ENCODE measurements at regions not wholly inside any gene's neighbourhood (a gene's known extent, or its start where the extent isn't known, plus 50 kb on each side); places are given as distances from the start of the nearest gene placed in this dataset.

GRCh38 chr3:182692021-182692420 lies 101.3 kb upstream of the ATP11B start:
- no peaks in the 10 kb centered on the region for H4K20me1 ChIP-seq (ENCODE audit: insufficient read depth)
- no peak overlapping the region for H3K4me2 ChIP-seq (ENCODE audit: unreplicated experiment)
- no peak overlapping the region for H2AFZ ChIP-seq
- no peaks in the 10 kb centered on the region for H3K9me3 ChIP-seq (ENCODE audit: low read depth)
- H3K9me2 ChIP-seq (ENCODE audit: insufficient read depth): no peaks in the 10 kb centered on the region
- H3K9ac ChIP-seq: no peak overlapping the region
- H3K4me1 ChIP-seq (ENCODE audit: insufficient read depth): no peaks in the 10 kb centered on the region
- no peaks in the 10 kb centered on the region for H3K79me2 ChIP-seq (ENCODE audit: insufficient read depth)
- no peak overlapping the region for H3K27ac ChIP-seq
- no peak overlapping the region for H3K4me3 ChIP-seq
- H3K36me3 ChIP-seq (ENCODE audit: low read depth): no peaks in the 10 kb centered on the region
- DNase-seq: no peak
- TF ChIP-seq EZH2 (IDR thresholded peaks at IDR 0.05; ENCODE audit: insufficient read depth, poor library complexity, severe bottlenecking) (no peak), EZH2phosphoT487 (IDR thresholded peaks at IDR 0.05; ENCODE audit: insufficient read depth, low read depth) (no peak)
- H3K27me3 ChIP-seq (replicated peaks; ENCODE audit: insufficient read depth): peaks cover 59% of the 10 kb centered on the region
- WGBS, 2 experiments (ENCODE audit: low coverage in 1 of 2, low lambda C conversion rate in 2 of 2, missing lambda C conversion rate in 2 of 2): 34 to 40% methylated on average over 6 of the region's 6 CpGs
- H3F3A ChIP-seq (ENCODE audit: insufficient read depth): no peaks in the 10 kb centered on the region
- in situ Hi-C loops (cut with MboI): no loop called here

- Histone ChIP-seq H2AFZ (no peak overlapping the region), H3K4me3 (no peak overlapping the region), H3F3A (ENCODE audit: insufficient read depth) (no peaks in the 10 kb centered on the region), H4K20me1 (ENCODE audit: insufficient read depth) (no peaks in the 10 kb centered on the region), H3K27ac (no peak overlapping the region), H3K9me3 (ENCODE audit: low read depth) (no peaks in the 10 kb centered on the region), H3K36me3 (ENCODE audit: low read depth) (no peaks in the 10 kb centered on the region), H3K79me2 (ENCODE audit: insufficient read depth) (no peaks in the 10 kb centered on the region), H3K27me3 (replicated peaks; ENCODE audit: insufficient read depth) (peaks cover 57% of the 10 kb centered on the region), H3K4me2 (ENCODE audit: unreplicated experiment) (no peak overlapping the region), H3K9me2 (ENCODE audit: insufficient read depth) (no peaks in the 10 kb centered on the region), H3K4me1 (ENCODE audit: insufficient read depth) (no peaks in the 10 kb centered on the region), H3K9ac (no peak overlapping the region)
- TF ChIP-seq EZH2 (IDR thresholded peaks at IDR 0.05; ENCODE audit: insufficient read depth, poor library complexity, severe bottlenecking): no peak
- no peak for TF ChIP-seq EZH2phosphoT487 (IDR thresholded peaks at IDR 0.05; ENCODE audit: insufficient read depth, low read depth)
- in situ Hi-C loops (cut with MboI): no loop called here
- no peak for DNase-seq
- WGBS, 2 experiments (ENCODE audit: low coverage in 1 of 2, low lambda C conversion rate in 2 of 2, missing lambda C conversion rate in 2 of 2): 60 to 61% methylated on average over 1 of the region's 1 CpG
Measured at GRCh38 chr3:182692695-182693094, 100.6 kb upstream of the ATP11B start.

GRCh38 chr3:182693723-182694122 lies 99.6 kb upstream of the ATP11B start:
- H3K4me2 ChIP-seq (ENCODE audit: unreplicated experiment): no peak overlapping the region
- 66 to 67% methylated on average over 3 of the region's 3 CpGs for WGBS, 2 experiments (ENCODE audit: low coverage in 1 of 2, low lambda C conversion rate in 2 of 2, missing lambda C conversion rate in 2 of 2)
- in situ Hi-C loops (cut with MboI): no loop called here
- peaks cover 48% of the 10 kb centered on the region for H3K27me3 ChIP-seq (replicated peaks; ENCODE audit: insufficient read depth)
- no peaks in the 10 kb centered on the region for H3K36me3 ChIP-seq (ENCODE audit: low read depth)
- H3K9me2 ChIP-seq (ENCODE audit: insufficient read depth): no peaks in the 10 kb centered on the region
- no peak overlapping the region for H3K4me3 ChIP-seq
- H3K4me1 ChIP-seq (ENCODE audit: insufficient read depth): no peaks in the 10 kb centered on the region
- no peaks in the 10 kb centered on the region for H3K9me3 ChIP-seq (ENCODE audit: low read depth)
- no peak for TF ChIP-seq EZH2phosphoT487 (IDR thresholded peaks at IDR 0.05; ENCODE audit: insufficient read depth, low read depth)
- no peak for TF ChIP-seq EZH2 (IDR thresholded peaks at IDR 0.05; ENCODE audit: insufficient read depth, poor library complexity, severe bottlenecking)
- no peak overlapping the region for H3K9ac ChIP-seq
- no peak for DNase-seq
- H4K20me1 ChIP-seq (ENCODE audit: insufficient read depth): no peaks in the 10 kb centered on the region
- H3F3A ChIP-seq (ENCODE audit: insufficient read depth): no peaks in the 10 kb centered on the region
- H2AFZ ChIP-seq: no peak overlapping the region
- no peak overlapping the region for H3K27ac ChIP-seq
- H3K79me2 ChIP-seq (ENCODE audit: insufficient read depth): no peaks in the 10 kb centered on the region

GRCh38 chr3:182696916-182697315 lies 96.4 kb upstream of the ATP11B start:
- DNase-seq: no peak

More at GRCh38 chr3:182696916-182697315, 96.4 kb upstream of the ATP11B start:
- H3K9me3 ChIP-seq (ENCODE audit: low read depth): no peaks in the 10 kb centered on the region
- no peaks in the 10 kb centered on the region for H3K9me2 ChIP-seq (ENCODE audit: insufficient read depth)
- H4K20me1 ChIP-seq (ENCODE audit: insufficient read depth): no peaks in the 10 kb centered on the region
- H3K4me3 ChIP-seq: no peak overlapping the region
- in situ Hi-C loops (cut with MboI): no loop called here
- 1 to 2% methylated on average over 3 of the region's 3 CpGs for WGBS, 2 experiments (ENCODE audit: low coverage in 1 of 2, low lambda C conversion rate in 2 of 2, missing lambda C conversion rate in 2 of 2)
- no peak for TF ChIP-seq EZH2phosphoT487 (IDR thresholded peaks at IDR 0.05; ENCODE audit: insufficient read depth, low read depth)
- no peak for TF ChIP-seq EZH2 (IDR thresholded peaks at IDR 0.05; ENCODE audit: insufficient read depth, poor library complexity, severe bottlenecking)
- H3K4me2 ChIP-seq (ENCODE audit: unreplicated experiment): no peak overlapping the region
- no peak overlapping the region for H2AFZ ChIP-seq
- no peak overlapping the region for H3K9ac ChIP-seq
- H3K4me1 ChIP-seq (ENCODE audit: insufficient read depth): no peaks in the 10 kb centered on the region
- H3K79me2 ChIP-seq (ENCODE audit: insufficient read depth): no peaks in the 10 kb centered on the region
- H3F3A ChIP-seq (ENCODE audit: insufficient read depth): no peaks in the 10 kb centered on the region
- no peak overlapping the region for H3K27ac ChIP-seq
- peaks cover 29% of the 10 kb centered on the region; the same call in 1 of the 2 replicates for H3K27me3 ChIP-seq (replicated peaks; ENCODE audit: insufficient read depth)
- H3K36me3 ChIP-seq (ENCODE audit: low read depth): no peaks in the 10 kb centered on the region

Measured in GM23248 (cell line).